BJ (cell line): ENCODE measurements at regions not wholly inside any gene's neighbourhood (a gene's known extent, or its start where the extent isn't known, plus 50 kb on each side); places are given as distances from the start of the nearest gene placed in this dataset.

ENCODE experiments used
- CTCF ChIA-PET: fragments of 350-600 bp; formaldehyde crosslinking; extraction: SDS; loops from one replicate; lab custom pipeline; 2021; ENCODE audit warnings: antibody characterized with exemption, inconsistent platforms; lab: Yijun Ruan, JAX
- POLR2A ChIA-PET: fragments of 300-600 bp; sonication (Branson Sonifier 250); formaldehyde crosslinking; extraction: SDS; loops from one replicate; lab custom pipeline; 2021; ENCODE audit warnings: antibody characterized with exemption; lab: Charles Lee
- DNase-seq: peaks from one replicate; pipeline ENCODE4 v3.0.0-alpha.2; 2011; ENCODE audit warnings: low read depth
- H3K27me3 ChIP-seq: 2 replicates; pipeline ENCODE4 v1.6.0; 2011; ENCODE audit warnings: low read length; ENCODE audit not compliant: control insufficient read depth, insufficient read depth
- H3K36me3 ChIP-seq: 2 replicates; pipeline ENCODE4 v1.5.1; 2011; ENCODE audit warnings: low read length; ENCODE audit not compliant: control insufficient read depth, insufficient read depth
- H3K4me3 ChIP-seq: 2 replicates; pipeline ENCODE4 v1.5.1; 2011; ENCODE audit warnings: low read depth, mild to moderate bottlenecking, control low read depth, low read length
- CTCF ChIP-seq: IDR thresholded peaks from 2 replicates; pipeline ENCODE4 v1.5.1; 2011; ENCODE audit warnings: low read depth, mild to moderate bottlenecking, control low read depth, inconsistent platforms, low read length, moderate library complexity; ENCODE audit not compliant: insufficient read depth

GRCh38 chr4:35080799-35081198 lies 1163.5 kb downstream of the ARAP2 start:
- no peak for DNase-seq
- ChIA-PET CTCF (no interaction called here), POLR2A (no interaction called here)
- H3K27me3 ChIP-seq = no peaks in the 10 kb centered on the region
- no peak overlapping the region for H3K4me3 ChIP-seq
- no peaks in the 10 kb centered on the region for H3K36me3 ChIP-seq
- TF ChIP-seq CTCF = no peak

- CTCF ChIA-PET = no interaction called here
- DNase-seq = no peak
- no peak for TF ChIP-seq CTCF
- POLR2A ChIA-PET = no interaction called here
- Histone ChIP-seq H3K36me3 (no peaks in the 10 kb centered on the region), H3K4me3 (no peak overlapping the region), H3K27me3 (no peaks in the 10 kb centered on the region)
Measured at GRCh38 chr4:35087218-35087617, 1157.1 kb downstream of the ARAP2 start.

GRCh38 chr4:35100932-35101331 lies 1143.4 kb downstream of the ARAP2 start:
- no peak for DNase-seq
- POLR2A ChIA-PET = no interaction called here
- CTCF ChIA-PET = no interaction called here
- no peak overlapping the region for H3K4me3 ChIP-seq
- H3K27me3 ChIP-seq = no peaks in the 10 kb centered on the region
- TF ChIP-seq CTCF = no peak
- no peaks in the 10 kb centered on the region for H3K36me3 ChIP-seq

- no peak for DNase-seq
- Histone ChIP-seq H3K4me3 (no peak overlapping the region), H3K36me3 (no peaks in the 10 kb centered on the region), H3K27me3 (no peaks in the 10 kb centered on the region)
- no peak for TF ChIP-seq CTCF
- POLR2A ChIA-PET = no interaction called here
- CTCF ChIA-PET = interaction anchor here (1.0 kb wide), 1 partner anchor 37 kb away, joined by 3 read pairs; no protein-coding TSS in a partner anchor
Measured at GRCh38 chr4:35102066-35102465, 1142.2 kb downstream of the ARAP2 start.

- H3K36me3 ChIP-seq = no peaks in the 10 kb centered on the region
- ChIA-PET POLR2A (no interaction called here), CTCF (no interaction called here)
- no peak overlapping the region for H3K4me3 ChIP-seq
- DNase-seq = no peak
- no peak for TF ChIP-seq CTCF
- no peaks in the 10 kb centered on the region for H3K27me3 ChIP-seq
Measured at GRCh38 chr4:35105486-35105885, 1138.8 kb downstream of the ARAP2 start.
